ENCODE measurements at regions not wholly inside any gene's neighbourhood (a gene's known extent, or its start where the extent isn't known, plus 50 kb on each side); places are given as distances from the start of the nearest gene placed in this dataset.

- TF ChIP-seq, protein P1, sequence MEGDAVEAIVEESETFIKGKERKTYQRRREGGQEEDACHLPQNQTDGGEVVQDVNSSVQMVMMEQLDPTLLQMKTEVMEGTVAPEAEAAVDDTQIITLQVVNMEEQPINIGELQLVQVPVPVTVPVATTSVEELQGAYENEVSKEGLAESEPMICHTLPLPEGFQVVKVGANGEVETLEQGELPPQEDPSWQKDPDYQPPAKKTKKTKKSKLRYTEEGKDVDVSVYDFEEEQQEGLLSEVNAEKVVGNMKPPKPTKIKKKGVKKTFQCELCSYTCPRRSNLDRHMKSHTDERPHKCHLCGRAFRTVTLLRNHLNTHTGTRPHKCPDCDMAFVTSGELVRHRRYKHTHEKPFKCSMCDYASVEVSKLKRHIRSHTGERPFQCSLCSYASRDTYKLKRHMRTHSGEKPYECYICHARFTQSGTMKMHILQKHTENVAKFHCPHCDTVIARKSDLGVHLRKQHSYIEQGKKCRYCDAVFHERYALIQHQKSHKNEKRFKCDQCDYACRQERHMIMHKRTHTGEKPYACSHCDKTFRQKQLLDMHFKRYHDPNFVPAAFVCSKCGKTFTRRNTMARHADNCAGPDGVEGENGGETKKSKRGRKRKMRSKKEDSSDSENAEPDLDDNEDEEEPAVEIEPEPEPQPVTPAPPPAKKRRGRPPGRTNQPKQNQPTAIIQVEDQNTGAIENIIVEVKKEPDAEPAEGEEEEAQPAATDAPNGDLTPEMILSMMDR (IDR thresholded peaks at IDR 0.05; ENCODE audit: borderline replicate concordance, insufficient read depth, low read depth, low read length) = no peak
Observed at GRCh38 chr3:67291287-67292252, 293.5 kb downstream of the KBTBD8 start.

DNA sequence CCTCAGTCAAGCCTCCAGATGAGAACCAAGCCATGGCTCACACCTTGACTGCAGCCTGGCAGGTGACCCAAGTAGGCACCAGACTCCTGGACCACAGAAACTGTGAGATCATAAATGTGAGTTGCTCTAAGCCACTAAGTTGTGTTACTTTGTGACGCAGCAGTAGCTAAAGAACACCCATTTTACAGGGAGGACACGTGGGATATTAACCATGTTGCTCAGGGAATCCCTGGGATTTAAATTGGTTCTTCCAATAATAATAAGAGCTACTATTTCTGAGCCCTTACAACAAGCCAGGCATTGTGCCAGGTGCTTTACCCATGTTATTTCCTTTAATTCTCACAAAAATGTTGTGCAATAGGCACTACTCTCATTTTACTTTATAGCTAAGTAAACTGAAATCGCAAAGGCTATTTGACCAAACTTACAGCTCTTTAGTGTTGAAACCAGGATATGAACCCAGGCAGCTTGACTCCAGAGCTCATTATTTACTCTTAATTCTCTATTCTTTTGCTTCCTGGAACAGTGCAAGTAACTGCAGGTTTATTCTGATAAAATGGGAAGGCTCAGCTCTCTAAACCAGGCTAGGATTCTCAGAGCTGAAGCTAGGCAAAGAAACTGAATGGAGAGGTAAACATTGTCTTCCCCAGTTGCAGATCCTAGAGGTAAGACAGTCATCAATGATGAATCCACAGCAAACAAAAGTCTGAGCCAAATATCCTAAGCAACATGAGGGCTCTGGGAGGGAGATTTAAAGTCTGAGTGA, 294.4 kb downstream of the KBTBD8 start:
- no peak overlapping the region for H3K4me3 ChIP-seq (ENCODE audit: low read depth, low read length)
- TF ChIP-seq, protein P1 (IDR thresholded peaks at IDR 0.05; ENCODE audit: borderline replicate concordance, insufficient read depth, low read depth, low read length) = no peak

More at GRCh38 chr3:67291287-67292252, 293.5 kb downstream of the KBTBD8 start:
- no peak overlapping the region for H3K4me3 ChIP-seq (ENCODE audit: low read depth, low read length)

DNA sequence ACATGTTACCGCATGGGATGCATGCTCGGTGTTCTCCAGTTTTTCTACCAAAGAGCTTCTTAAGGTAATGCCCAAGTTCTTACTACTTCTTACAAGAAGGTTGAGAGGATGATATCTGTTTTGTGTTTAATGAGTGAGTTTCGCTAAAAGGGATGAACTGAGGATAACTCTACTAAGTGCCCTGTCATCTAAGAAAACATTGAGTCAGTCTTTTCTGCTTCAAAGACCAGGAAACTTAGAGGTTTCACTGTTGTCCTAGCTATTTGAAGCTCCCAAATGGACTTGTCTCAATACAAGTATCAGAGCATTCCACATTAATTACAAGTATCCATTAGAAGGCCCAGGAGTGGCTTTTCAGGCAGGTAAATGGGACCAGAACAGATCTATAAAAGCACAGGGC, 296.2 kb downstream of the KBTBD8 start:
- H3K4me3 ChIP-seq (ENCODE audit: low read depth, low read length) = no peak overlapping the region
- TF ChIP-seq, protein P1 (IDR thresholded peaks at IDR 0.05; ENCODE audit: borderline replicate concordance, insufficient read depth, low read depth, low read length) = no peak

GRCh38 chr3:67296039-67296892, 298.2 kb downstream of the KBTBD8 start:
- no peak overlapping the region for H3K4me3 ChIP-seq (ENCODE audit: low read depth, low read length)
- TF ChIP-seq, protein P1 (IDR thresholded peaks at IDR 0.05; ENCODE audit: borderline replicate concordance, insufficient read depth, low read depth, low read length) = no peak

DNA sequence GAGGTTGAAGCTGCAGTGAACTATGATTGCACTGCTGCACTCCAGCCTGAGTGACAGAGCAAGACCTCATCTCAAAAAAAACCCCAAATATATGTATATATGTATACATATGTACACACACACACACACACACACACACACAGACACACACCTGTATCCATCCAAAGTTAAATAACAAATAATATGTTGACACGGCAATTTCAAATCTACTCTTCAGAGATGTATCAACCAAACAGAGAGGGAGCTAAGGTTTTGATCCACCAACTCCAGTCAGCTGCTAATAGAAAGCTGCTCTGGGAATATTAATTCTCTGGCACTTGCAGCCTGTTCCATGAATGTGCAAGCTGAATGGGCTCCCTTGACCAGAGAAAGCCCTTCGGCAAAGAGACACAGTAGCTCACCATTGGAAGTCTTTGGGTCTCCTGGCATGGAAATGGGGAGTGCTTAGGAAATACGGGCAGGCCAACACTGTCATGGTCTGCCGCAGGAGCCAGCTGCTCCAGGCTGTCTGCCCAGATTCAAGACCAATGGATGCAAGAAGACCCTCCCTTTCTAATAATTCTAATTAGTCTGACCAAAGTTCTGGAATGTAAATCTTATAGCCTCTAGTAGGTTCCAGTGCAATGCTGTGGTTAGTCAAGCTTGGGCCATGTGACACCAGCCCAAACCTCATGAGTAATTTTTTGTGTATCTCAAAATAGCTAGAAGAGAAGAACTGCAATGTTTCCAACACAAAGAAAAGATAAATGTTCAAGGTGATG, 299.8 kb downstream of the KBTBD8 start:
- TF ChIP-seq, protein P1 (IDR thresholded peaks at IDR 0.05; ENCODE audit: borderline replicate concordance, insufficient read depth, low read depth, low read length) = no peak
- H3K4me3 ChIP-seq (ENCODE audit: low read depth, low read length) = no peak overlapping the region

- TF ChIP-seq, protein P1 (IDR thresholded peaks at IDR 0.05; ENCODE audit: borderline replicate concordance, insufficient read depth, low read depth, low read length) = no peak
Observed at GRCh38 chr3:67301556-67301955, 303.4 kb downstream of the KBTBD8 start.

More at GRCh38 chr3:67301556-67301955, 303.4 kb downstream of the KBTBD8 start:
- H3K4me3 ChIP-seq (ENCODE audit: low read depth, low read length) = no peak overlapping the region
